Bone marrow (tissue), 2 donors: ENCODE measurements at regions not wholly inside any gene's neighbourhood (a gene's known extent, or its start where the extent isn't known, plus 50 kb on each side); places are given as distances from the start of the nearest gene placed in this dataset.

Experiments used
- DNase-seq, 2 donors: peaks; one replicate each; lab custom pipeline; 2025; lab: John Stamatoyannopoulos, UW

- DNase-seq: no peak
Measured at GRCh38 chr4:126038502-126039144, 723.9 kb downstream of the FAT4 start.

DNA sequence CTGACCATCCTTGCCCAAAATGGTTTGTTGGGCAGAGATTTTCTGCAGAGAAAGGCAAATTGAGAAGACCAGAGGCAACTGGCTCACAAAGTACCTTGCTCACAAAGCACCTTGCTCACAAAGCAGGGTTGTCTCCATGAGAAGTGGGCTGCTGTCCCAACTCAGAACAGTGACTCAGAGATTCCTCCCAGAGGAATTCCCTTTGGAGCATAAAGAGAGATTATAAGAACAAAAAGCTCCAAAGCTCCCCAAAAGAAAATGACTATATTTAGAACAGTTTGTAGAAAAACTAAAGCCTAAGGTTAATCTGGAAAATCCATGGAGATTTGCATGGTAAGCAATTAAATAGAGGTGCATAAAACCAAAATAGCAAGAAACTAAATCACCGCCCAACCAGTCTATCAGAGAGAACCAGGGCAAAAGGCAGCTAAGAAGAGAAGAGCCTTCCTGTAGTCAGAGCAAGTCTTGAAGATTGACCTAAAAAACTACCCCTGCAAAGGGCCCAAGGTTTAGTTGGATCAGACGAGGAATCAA, 731.4 kb downstream of the FAT4 start:
- DNase-seq: no peak

DNA sequence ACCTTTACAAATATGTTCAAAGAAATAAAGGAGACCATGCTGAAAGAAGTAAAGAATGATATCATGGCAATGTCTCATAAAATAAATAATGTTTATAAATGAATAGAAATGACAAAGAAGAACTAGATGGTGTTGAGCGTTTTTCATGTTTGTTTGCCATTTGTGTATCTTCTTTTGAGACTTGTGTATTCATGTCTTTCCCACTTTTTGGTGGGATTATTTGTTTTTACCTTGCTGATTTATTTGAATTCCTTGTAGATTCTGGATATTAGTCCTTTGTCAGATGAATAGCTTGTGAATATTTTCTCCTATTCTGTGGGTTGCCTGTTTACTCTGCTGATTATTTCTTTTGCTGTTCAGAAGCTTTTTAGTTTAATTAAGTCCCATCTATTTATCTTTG, 732.4 kb downstream of the FAT4 start:
- DNase-seq: no peak

DNA sequence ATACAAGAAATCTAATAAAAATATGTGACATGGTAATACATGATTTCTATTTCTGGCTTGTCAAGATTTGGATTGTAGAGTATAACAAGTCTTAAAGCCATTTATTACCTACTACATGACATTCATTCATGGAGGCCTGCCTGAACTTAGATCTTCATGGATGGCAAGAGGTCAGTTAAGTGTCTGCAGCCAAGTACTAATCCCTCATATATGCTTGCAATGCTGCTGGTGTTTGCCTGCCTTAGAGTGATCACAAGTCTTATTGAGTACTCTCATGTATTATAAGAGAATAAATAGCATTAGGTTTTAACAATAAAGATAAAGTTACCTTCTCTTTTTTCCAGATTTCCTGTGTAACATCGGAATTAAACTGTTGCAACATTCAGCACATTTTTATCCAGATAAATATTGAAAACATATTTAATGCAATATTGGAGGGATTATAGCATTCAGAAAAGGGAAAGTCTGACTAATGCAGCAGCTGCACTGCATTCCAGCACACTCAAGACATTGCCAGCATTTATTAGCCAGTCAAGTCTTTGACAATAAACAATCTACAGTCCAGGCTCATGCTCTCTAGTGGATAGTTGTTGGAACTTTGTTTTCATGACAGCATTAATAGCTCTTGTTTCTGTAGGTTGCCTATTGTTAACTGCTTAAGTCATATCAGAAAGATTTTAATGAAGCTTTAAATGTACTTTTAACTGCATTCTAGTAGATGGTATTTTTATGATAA, 737.1 kb downstream of the FAT4 start:
- DNase-seq: no peak

GRCh38 chr4:126056116-126056650, 741.4 kb downstream of the FAT4 start:
- DNase-seq: no peak

DNA sequence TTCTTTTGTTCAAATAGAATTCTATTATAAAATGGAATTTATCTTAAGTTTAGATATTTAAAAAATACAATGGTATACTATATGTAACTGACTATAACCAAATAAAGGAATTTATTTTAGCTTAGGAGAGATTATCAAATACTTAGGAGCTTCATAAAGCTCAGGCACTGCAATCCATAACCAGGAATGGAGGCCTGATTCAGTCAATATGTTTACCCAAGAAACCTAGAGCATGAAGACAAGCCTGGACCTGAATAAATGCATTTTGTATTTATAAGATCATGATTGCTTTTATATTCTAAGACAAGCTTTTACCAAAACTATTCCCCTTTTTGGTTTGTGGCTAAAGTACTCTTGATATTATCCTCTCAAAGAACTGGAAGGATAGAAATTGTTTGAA, 742.6 kb downstream of the FAT4 start:
- DNase-seq: no peak

- no peak for DNase-seq
Measured at GRCh38 chr4:126058596-126058995, 743.8 kb downstream of the FAT4 start.

GRCh38 chr4:126061655-126062054, 746.9 kb downstream of the FAT4 start:
- DNase-seq: no peak

DNA sequence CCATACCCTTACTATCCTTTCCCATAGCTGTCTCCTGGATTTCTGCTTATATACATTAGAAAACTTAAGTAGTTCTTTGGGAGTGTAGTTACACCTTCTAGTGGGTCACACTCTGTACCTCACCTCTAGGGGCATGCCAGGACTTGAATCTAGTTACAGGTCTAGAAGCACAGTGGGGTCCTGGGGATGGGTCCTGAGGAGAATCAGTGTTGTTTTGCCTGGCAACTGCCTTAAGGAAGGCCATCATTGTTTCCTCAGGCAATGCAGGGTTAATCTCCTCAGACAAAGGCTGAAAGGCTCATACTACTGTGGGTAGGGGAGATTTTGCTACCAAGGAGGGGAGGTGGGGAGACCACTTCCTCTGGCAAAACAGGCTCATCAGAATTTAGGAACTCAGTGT, 750.3 kb downstream of the FAT4 start:
- no peak for DNase-seq

DNA sequence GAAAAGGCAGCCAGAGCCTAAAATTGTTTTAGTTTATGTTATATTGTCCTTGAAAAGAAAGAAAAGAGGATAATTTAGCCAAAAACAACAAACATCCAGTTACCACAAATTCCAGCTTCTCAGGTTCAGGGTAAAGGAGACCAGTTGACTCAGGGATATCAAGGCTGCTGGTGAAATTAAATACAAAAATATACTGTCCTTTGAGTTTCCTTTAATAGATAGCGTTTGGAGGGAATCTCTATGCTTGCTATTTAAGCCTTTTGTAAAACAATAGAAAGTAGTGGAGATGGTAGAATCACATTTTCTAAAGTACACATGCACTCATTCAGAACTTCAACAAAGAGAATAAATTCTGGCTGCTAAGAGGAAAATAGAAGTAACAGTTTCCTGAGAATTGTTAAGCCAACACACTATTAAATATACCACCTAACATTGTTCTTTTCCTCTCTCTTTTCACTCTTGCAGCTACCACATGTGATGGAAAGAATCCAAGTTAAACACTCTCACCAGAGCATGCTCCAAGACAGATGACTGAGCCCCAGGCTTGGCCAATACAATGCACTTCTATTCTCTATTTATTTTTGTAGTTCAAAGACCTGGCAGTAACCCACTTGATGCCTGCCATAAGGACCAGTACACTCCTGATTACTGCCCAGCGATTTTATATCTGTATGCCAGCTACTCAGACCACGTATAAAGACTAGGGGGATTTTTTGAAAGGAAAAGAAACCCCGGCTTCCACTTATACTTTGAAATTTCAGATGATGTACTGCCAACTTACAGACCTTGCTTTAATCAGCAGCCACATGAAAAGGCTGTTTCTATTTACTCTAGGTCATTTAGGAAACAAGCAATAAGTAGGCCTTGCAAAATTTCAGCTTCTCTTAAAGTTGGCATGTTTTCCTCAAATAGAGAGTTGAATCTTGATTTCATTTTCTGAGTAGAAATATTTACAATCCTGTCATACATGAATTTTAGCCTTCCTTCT, 756.9 kb downstream of the FAT4 start:
- DNase-seq: no peak

DNA sequence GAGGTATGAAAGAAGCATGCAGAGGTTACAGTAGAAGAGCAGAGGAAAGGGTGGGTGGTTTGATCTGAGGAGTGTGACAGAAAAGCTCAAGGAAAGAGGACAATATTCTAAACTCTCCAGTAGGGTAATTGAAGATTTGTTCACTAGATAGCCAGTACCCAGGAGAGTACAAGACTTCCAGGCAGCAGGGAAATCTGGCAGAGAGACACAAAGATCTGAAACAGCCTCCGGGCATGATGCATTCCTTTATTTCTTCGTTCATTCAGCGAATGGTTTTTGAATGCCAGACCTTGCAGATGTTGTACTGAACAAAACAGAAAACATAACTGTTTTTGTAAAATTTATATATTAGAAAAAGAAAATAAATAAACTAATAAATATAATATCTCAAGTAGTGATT, 766.6 kb downstream of the FAT4 start:
- DNase-seq: no peak

DNA sequence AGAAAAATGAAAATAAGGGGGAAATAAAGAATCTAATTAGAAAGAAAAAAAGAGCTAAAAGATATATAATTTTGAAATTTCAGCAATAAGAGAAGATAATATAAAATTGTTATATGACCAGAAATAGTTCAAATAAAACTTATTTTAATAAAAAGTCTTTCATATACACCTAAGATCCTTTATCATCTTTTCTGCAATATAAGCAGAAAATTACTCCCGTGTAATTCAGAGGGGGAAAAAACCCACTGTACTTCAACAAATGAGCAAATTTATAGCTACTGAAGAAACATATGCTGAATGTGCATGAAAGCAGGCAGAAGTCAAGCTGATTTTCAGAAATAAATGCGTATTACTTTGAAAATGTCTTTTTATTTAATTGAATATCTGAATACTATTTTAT, 771.3 kb downstream of the FAT4 start:
- DNase-seq: no peak

GRCh38 chr4:126087101-126087500, 772.3 kb downstream of the FAT4 start:
- no peak for DNase-seq

GRCh38 chr4:126097155-126097799, 782.5 kb downstream of the FAT4 start:
- no peak for DNase-seq

- DNase-seq: no peak
Measured at GRCh38 chr4:126106658-126107057, 791.9 kb downstream of the FAT4 start.

GRCh38 chr4:126109836-126110235, 795.1 kb downstream of the FAT4 start:
- no peak for DNase-seq

- no peak for DNase-seq
Measured at GRCh38 chr4:126113058-126113457, 798.3 kb downstream of the FAT4 start.

DNA sequence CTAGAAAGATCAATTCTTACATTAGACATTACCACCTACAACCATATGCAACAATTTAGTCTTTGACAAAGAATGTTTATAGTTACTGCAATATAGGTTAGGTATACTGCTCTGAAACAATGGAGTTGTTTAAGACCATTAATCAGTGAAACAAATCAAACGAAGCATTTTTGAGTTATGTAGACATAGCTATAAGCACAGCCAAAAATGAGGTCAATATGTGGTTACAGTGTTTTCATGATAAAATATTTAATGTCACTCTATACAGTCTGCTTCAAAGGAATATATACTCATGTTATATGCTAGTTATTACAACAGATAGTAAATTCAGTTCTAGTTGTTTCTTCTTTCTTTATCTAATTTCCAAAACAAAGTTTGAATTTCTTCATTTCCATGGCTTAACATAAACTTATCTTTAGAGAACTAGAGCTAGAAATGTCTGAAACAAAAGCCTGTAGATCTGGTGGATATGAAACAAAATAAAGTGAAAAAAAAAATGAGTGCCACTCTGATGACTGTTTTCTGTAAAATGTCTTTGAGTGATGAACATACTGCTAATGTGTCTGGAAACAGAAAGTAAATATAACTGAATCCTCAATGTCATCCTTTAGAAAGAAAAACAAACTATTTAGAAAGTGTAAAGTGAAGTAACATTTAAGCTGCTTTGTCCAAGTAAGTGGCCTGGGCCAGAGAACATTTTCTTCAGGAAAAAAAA, 809.0 kb downstream of the FAT4 start:
- no peak for DNase-seq

DNA sequence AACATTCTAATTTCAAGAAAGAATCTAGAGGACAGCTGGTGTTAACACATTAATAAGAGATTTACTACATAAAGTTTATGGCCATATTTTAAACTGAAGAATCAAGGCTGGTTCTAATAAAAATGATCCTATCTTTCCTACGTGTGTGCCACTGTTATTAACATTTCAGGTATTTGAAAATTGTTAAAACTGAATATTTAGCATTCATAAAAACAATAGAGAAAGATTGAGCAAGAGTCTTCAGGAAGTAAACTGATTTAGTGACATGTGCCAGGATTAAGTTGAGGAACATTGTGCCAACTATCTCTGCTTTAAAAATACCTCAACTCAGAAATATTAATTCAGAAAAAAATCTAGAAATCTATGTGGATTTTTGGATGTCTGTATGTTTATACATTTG, 810.1 kb downstream of the FAT4 start:
- DNase-seq: no peak

DNA sequence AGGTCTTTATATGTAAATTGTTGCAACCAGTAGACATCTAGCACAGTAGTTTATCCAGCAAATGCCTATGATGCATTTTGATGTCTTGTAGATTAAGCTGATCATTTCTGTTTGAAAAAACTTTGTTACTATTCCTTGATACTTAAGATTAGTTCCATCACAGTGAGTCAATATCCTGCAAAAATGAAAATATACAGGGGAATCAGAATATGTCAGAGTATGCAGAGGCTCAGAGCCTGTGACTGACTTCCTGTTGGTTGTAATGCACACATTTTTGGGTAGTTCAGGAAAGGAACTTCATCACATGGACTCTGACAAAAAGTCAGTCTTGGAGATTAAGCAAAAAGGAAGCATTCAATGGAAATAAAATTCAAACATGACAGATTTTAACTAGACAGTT, 815.5 kb downstream of the FAT4 start:
- no peak for DNase-seq
